GM21786 (cell line): ENCODE measurements at regions not wholly inside any gene's neighbourhood (a gene's known extent, or its start where the extent isn't known, plus 50 kb on each side); places are given as distances from the start of the nearest gene placed in this dataset.
"Not testable (repeated sequence)": the region's sequence is repeated elsewhere in the genome, so short reads cannot be mapped to it uniquely, and the experiment has no call there.

Source experiments
- ATAC-seq: cut with Tn5 transposase; IDR thresholded peaks from one replicate; pipeline ENCODE4 v1.9.1; 2021; ENCODE audit not compliant: unreplicated experiment

GRCh38 chr7:39824456-39825200, 125.4 kb upstream of the CDK13 start:
- ATAC-seq: no peak

- no peak for ATAC-seq
These were observed 124.6 kb upstream of the CDK13 start for GRCh38 chr7:39825401-39825980.

- ATAC-seq: no peak
These were observed 123.9 kb upstream of the CDK13 start for GRCh38 chr7:39826166-39826565.

- ATAC-seq: no peak
These were observed 122.5 kb upstream of the CDK13 start for GRCh38 chr7:39827571-39827970.

GRCh38 chr7:39829028-39829427, 121.0 kb upstream of the CDK13 start:
- no peak for ATAC-seq

- no peak for ATAC-seq
These were observed 117.5 kb upstream of the CDK13 start for GRCh38 chr7:39832519-39833085.

GRCh38 chr7:39833180-39833799, 116.8 kb upstream of the CDK13 start:
- not testable (repeated sequence) for ATAC-seq

GRCh38 chr7:39833865-39834634, 116.0 kb upstream of the CDK13 start:
- ATAC-seq: not testable (repeated sequence)

- no peak for ATAC-seq
These were observed 111.7 kb upstream of the CDK13 start for GRCh38 chr7:39838326-39838725.

- no peak for ATAC-seq
These were observed 105.0 kb upstream of the CDK13 start for GRCh38 chr7:39845006-39845405.

GRCh38 chr7:39847227-39847626, 102.8 kb upstream of the CDK13 start:
- no peak for ATAC-seq

GRCh38 chr7:39851466-39852045, 98.5 kb upstream of the CDK13 start:
- ATAC-seq: no peak

GRCh38 chr7:39854616-39855324, 95.3 kb upstream of the CDK13 start:
- peak; percentile 61 for ATAC-seq

- ATAC-seq: no peak
These were observed 94.8 kb upstream of the CDK13 start for GRCh38 chr7:39855325-39855674.

- not testable (repeated sequence) for ATAC-seq
These were observed 86.3 kb upstream of the CDK13 start for GRCh38 chr7:39863675-39864322.

- ATAC-seq: not testable (repeated sequence)
These were observed 80.1 kb upstream of the CDK13 start for GRCh38 chr7:39869888-39870522.

- ATAC-seq: not testable (repeated sequence)
These were observed 78.4 kb upstream of the CDK13 start for GRCh38 chr7:39871610-39872009.

GRCh38 chr7:39880556-39880955, 69.5 kb upstream of the CDK13 start:
- no peak for ATAC-seq

- ATAC-seq: no peak
These were observed 67.8 kb upstream of the CDK13 start for GRCh38 chr7:39882148-39882784.
